ENCODE measurements at regions not wholly inside any gene's neighbourhood (a gene's known extent, or its start where the extent isn't known, plus 50 kb on each side); places are given as distances from the start of the nearest gene placed in this dataset.

- TF ChIP-seq CTCF (IDR thresholded peaks at IDR 0.05): no peak
- no peak for TF ChIP-seq EZH2 (IDR thresholded peaks at IDR 0.05; ENCODE audit: borderline replicate concordance, insufficient read depth, low read depth, low read length, poor library complexity, severe bottlenecking)
Measured at GRCh38 chr6:93515736-93516135, 96.4 kb upstream of the EPHA7 start.

Data from B cell (primary cell).